Small intestine (tissue), 7 donors: ENCODE measurements at regions not wholly inside any gene's neighbourhood (a gene's known extent, or its start where the extent isn't known, plus 50 kb on each side); places are given as distances from the start of the nearest gene placed in this dataset.
"Not testable (repeated sequence)": the region's sequence is repeated elsewhere in the genome, so short reads cannot be mapped to it uniquely, and the experiment has no call there.

Experiments used
- DNase-seq, 2 donors: peaks; one replicate each; pipeline versions ENCODE4 v3.0.0 to v3.0.0-alpha.2; 2013
- FAIRE-seq: peaks from 2 replicates; lab custom pipeline; 2012; peaks lifted over from hg19 to GRCh38; lab: Jason Lieb, UNC
- H3K27ac ChIP-seq, 3 donors: one replicate each; pipeline ENCODE4 v1.5.1; 2013; ENCODE audit warnings: low read length in 2 of 3, mild to moderate bottlenecking in 2 of 3, control low read depth in 1 of 3, inconsistent platforms in 1 of 3, low read depth in 1 of 3, moderate library complexity in 1 of 3
- H3K27me3 ChIP-seq, 3 donors: one replicate each; pipeline ENCODE4 v1.6.1; 2013; ENCODE audit warnings: low read length in 3 of 3, inconsistent platforms in 1 of 3; ENCODE audit not compliant: control insufficient read depth in 3 of 3, insufficient read depth in 3 of 3
- H3K36me3 ChIP-seq, 3 donors: one replicate each; pipeline ENCODE4 v1.6.1; 2013; ENCODE audit warnings: low read length in 3 of 3, inconsistent platforms in 1 of 3, low read depth in 1 of 3, mild to moderate bottlenecking in 1 of 3, moderate library complexity in 1 of 3; ENCODE audit not compliant: control insufficient read depth in 3 of 3, insufficient read depth in 2 of 3
- H3K4me1 ChIP-seq, 3 donors: one replicate each; pipeline ENCODE4 v1.6.1; 2013; ENCODE audit warnings: low read length in 2 of 3, inconsistent platforms in 1 of 3, low read depth in 1 of 3, mild to moderate bottlenecking in 1 of 3, moderate library complexity in 1 of 3; ENCODE audit not compliant: control insufficient read depth in 3 of 3, insufficient read depth in 2 of 3
- H3K4me3 ChIP-seq, 3 donors: one replicate each; pipeline ENCODE4 v1.5.1; 2013; ENCODE audit warnings: low read length in 3 of 3, control low read depth in 1 of 3, inconsistent platforms in 1 of 3, low read depth in 1 of 3, mild to moderate bottlenecking in 1 of 3, moderate library complexity in 1 of 3
- H3K9me3 ChIP-seq, 2 donors: one replicate each; pipeline ENCODE4 v1.6.1; 2013; ENCODE audit warnings: low read depth in 1 of 2, low read length in 1 of 2; ENCODE audit not compliant: control insufficient read depth in 2 of 2, insufficient read depth in 1 of 2
- WGBS, 3 donors: extraction: QIAGEN DNeasy Blood & Tissue Kit; methylation state at CpG; one replicate each; pipeline ENCODE4 v1.1.7; 2013; 5-methylcytosine and 5-hydroxymethylcytosine counted together
- donor health status: healthy with polysubstance abuse.
- donor health status: control.
- donor health status: control.
- donor health status: Bipolar disorder and iron deficiency.
- donor health status: healthy.

DNA sequence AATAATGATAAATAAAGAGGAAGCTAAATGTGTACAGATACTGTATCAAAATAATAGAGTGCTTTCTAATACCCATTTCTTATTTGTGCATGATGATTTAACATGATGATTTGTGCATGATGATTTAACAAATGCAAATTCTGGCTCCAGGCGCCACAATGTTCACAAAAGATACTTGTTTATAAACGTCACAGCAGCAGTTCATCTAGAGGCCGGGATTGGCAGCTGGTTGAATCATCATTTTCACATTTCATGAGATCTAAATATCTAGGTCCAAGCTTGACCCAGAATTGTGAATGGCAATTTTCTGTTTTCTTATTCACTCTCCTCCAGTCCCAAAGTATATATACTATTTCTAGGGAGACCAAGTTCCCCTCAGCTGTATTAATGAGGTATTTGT, 322.0 kb downstream of the SUCLG1 start:
- no peaks in the 10 kb centered on the region for H3K9me3 ChIP-seq
- H3K4me1 ChIP-seq, result no peaks in the 10 kb centered on the region
- H3K27ac ChIP-seq, result no peak overlapping the region
- H3K36me3 ChIP-seq, result no peaks in the 10 kb centered on the region
- no peak overlapping the region for H3K4me3 ChIP-seq
- no peaks in the 10 kb centered on the region for H3K27me3 ChIP-seq
- DNase-seq (no peak), FAIRE-seq (no peak)
- WGBS, 3 donors, result 66 to 78% (median 75%) methylated on average over 3 of the region's 3 CpGs

DNA sequence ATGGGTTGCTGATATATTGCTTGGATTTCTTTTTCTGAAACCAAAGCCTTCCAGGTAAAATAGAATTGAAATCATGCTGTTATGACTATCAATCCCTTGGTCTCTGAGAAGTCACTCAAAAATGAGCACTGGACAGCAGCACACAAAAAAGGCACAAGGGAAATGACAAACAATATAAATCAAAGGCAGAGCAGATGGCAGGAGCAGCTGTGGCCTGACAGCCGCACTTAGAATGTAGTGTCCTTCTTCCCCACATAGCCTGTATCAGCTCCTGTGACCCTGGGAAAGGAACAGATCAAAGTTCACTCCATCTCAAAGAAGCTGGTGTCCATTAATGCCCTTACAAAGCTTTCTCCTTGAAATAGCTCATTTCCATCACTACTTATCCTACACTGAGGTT, 326.7 kb downstream of the SUCLG1 start:
- no peak overlapping the region for H3K4me3 ChIP-seq
- no peaks in the 10 kb centered on the region for H3K27me3 ChIP-seq
- no peaks in the 10 kb centered on the region for H3K9me3 ChIP-seq
- H3K27ac ChIP-seq, result no peak overlapping the region
- FAIRE-seq (no peak), DNase-seq (no peak)
- H3K4me1 ChIP-seq, result no peaks in the 10 kb centered on the region
- H3K36me3 ChIP-seq, result no peaks in the 10 kb centered on the region
- WGBS, 3 donors, result 50 to 55% (median 53%) methylated on average over 1 of the region's 1 CpG

DNA sequence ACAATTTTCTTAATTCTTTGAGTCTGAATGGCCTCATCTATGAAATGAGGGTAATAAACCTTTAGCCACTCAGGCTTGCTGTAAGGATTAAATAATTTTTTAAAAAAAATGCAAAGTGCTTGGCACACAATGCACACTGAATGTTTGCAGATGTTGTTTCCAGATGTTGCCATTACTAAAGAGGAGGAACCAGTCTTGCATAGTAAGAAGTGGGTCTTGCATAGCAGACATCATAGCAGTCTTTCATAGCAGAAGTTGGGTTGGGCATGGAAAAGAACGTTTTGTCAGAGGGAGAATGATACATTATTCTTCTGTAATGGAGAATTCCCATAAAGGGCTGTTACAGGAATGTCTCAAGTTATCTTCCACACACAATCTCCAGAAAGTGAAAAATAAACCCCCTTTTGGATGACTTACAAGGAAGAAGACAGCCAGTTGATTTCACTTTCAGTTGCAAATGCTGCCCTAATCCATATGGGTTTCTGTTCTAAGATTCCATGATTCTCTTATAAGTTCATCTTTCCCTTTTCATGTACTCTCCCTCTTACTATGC, 327.7 kb downstream of the SUCLG1 start:
- H3K27me3 ChIP-seq, result no peaks in the 10 kb centered on the region
- H3K27ac ChIP-seq, result no peak overlapping the region
- FAIRE-seq, result no peak
- H3K4me3 ChIP-seq, result no peak overlapping the region
- DNase-seq, result no peak
- 32 to 46% (median 33%) methylated on average over 1 of the region's 1 CpG for WGBS, 3 donors
- no peaks in the 10 kb centered on the region for H3K4me1 ChIP-seq
- H3K9me3 ChIP-seq, result no peaks in the 10 kb centered on the region
- H3K36me3 ChIP-seq, result no peaks in the 10 kb centered on the region

DNA sequence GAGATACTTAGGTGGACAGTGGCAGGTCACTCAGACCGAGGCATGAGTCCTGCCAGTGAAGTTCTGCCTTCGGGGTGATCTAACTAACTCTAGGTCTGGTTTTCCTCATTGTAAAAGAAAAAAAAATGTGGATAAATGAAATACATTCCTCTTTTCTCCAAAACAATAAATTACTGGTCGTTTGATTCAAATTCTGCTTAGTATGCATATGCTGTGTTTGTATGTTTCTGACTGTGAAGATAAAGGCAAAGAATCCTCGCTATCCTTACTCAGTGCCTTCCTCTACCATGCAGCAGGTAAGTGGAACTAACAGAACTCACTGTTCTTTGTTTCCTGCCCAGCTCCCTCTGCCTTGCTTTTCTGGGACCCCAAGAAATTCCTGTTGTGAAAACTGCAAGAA, 330.1 kb downstream of the SUCLG1 start:
- no peaks in the 10 kb centered on the region for H3K4me1 ChIP-seq
- no peaks in the 10 kb centered on the region for H3K9me3 ChIP-seq
- 69 to 78% (median 69%) methylated on average over 4 of the region's 4 CpGs for WGBS, 3 donors
- no peaks in the 10 kb centered on the region for H3K27me3 ChIP-seq
- no peak overlapping the region for H3K27ac ChIP-seq
- FAIRE-seq (no peak), DNase-seq (no peak)
- H3K36me3 ChIP-seq, result no peaks in the 10 kb centered on the region
- no peak overlapping the region for H3K4me3 ChIP-seq

DNA sequence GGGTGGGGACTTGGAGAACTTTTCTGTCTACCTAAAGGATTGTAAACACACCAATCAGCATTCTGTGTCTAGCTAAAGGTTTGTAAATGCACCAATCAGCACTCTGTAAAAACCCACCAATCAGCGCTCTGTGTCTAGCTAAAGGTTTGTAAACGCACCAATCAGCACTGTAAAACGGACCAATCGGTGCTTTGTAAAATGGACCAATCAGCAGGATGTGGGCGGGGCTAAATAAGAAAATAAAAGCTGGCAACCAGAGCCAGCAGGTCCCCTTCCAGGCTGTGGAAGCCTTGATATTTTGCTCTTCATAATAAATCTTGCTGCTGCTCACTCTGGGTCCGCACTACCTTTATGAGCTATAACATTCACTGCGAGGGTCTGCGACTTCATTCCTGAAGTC, 331.3 kb downstream of the SUCLG1 start:
- H3K9me3 ChIP-seq, H3K27me3 ChIP-seq, H3K27ac ChIP-seq, DNase-seq, FAIRE-seq, H3K36me3 ChIP-seq, H3K4me3 ChIP-seq, H3K4me1 ChIP-seq: not testable (repeated sequence)
- WGBS, 3 donors, result 91 to 92% (median 91%) methylated on average over 8 of the region's 8 CpGs

DNA sequence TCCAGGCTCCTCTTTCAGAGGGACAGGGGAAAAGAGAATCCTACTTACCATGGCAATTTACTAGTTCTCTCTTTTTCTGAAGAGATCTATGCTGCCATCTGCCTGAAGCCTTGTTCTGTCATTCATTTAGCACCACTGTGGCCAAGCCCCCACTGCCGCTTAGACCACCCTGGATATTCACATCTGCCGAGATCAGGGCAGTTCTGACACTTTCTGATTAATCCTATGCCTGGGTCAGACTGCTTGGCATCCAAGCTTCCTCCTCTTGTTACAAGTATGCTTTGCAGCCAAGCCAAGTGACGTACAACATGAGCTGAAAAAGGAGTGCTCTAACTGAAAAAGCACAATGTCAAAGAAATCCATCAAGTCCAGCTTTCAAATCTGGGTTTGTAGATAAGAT, 332.6 kb downstream of the SUCLG1 start:
- DNase-seq, result no peak
- no peaks in the 10 kb centered on the region for H3K9me3 ChIP-seq
- 38 to 49% (median 40%) methylated on average over 3 of the region's 3 CpGs for WGBS, 3 donors
- H3K36me3 ChIP-seq, result no peaks in the 10 kb centered on the region
- no peak overlapping the region for H3K4me3 ChIP-seq
- H3K27me3 ChIP-seq, result no peaks in the 10 kb centered on the region
- H3K27ac ChIP-seq, result no peak overlapping the region
- no peak for FAIRE-seq
- no peaks in the 10 kb centered on the region for H3K4me1 ChIP-seq

DNA sequence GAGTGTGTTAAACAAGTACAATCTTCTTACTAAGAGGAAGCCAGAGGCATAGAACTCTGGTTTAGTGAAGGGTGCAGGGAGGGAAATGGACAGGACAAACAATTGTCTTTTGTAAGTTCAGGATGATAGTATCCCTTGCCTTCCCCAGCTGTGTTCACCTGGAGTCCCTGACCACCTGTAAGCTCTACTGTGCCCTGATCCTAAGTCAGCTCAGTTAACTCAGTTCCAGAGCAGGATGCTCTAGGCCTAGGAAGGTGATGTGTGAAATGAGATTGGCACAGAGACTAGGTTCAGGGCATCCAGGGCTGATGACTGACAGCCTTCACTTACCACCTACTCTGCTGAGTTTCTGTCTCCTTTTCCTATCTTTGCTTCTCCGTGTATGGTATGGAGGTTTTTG, 333.0 kb downstream of the SUCLG1 start:
- no peaks in the 10 kb centered on the region for H3K27me3 ChIP-seq
- FAIRE-seq, result no peak
- no peak for DNase-seq
- H3K4me3 ChIP-seq, result no peak overlapping the region
- no peaks in the 10 kb centered on the region for H3K9me3 ChIP-seq
- no peaks in the 10 kb centered on the region for H3K36me3 ChIP-seq
- WGBS, 3 donors, result 82 to 88% (median 88%) methylated on average over 1 of the region's 1 CpG
- H3K27ac ChIP-seq, result no peak overlapping the region
- no peaks in the 10 kb centered on the region for H3K4me1 ChIP-seq

DNA sequence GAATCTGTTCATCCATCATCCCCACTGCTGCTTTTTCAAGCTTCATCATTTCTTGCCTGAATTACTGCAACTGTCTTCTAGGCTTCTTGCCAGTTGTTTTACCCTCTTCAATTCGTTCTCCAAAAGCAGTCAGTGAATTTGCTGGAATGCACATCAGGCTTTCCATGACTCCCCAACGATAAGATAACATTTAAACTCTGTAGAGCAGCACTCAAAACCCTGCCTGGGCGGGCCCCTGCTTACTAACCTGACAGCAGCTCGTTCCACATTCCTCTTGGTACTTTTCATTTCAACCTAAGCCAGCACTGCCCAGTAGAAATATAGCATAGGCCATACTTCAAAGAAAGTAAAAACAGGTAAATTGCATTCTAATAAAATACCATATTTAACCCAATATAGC, 342.9 kb downstream of the SUCLG1 start:
- H3K4me1 ChIP-seq, result no peaks in the 10 kb centered on the region
- no peaks in the 10 kb centered on the region for H3K27me3 ChIP-seq
- no peak for FAIRE-seq
- no peaks in the 10 kb centered on the region for H3K36me3 ChIP-seq
- no peak overlapping the region for H3K4me3 ChIP-seq
- no peak overlapping the region for H3K27ac ChIP-seq
- peaks cover 0 to 4% of the 10 kb centered on the region in 2 donors for H3K9me3 ChIP-seq
- WGBS, 3 donors, result 33 to 46% (median 36%) methylated on average over 4 of the region's 4 CpGs
- no peak for DNase-seq

DNA sequence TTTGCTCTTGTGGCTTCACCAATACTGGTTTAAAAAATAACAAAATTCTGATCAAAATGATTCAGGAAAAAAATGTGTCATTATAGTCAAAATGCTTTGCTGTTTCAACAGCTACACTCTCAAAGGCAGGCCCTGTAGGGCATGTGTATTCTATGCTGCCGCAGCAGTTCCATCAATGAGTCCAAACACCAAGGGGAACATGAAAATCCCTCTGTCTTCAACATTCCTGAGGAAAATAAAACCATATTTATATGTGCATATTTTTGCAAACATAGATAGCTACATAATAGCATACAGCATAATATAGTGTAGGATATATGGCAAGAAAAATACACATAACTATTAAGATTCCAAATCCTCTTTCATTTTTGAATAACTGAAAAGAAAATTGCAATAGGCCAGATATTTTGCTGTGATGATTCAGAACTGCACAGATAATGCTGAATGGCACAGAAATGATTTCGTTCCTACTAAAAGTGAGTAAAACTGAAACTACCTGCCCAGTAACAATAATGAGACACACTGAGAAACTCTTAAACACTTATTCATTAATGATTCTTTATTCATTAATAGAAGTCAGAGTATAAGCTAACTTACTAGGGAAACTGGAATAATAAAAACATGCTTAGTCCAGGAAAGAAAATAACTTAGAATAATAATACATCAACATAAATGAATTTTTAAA, 343.8 kb downstream of the SUCLG1 start:
- Histone ChIP-seq H3K36me3 (no peaks in the 10 kb centered on the region), H3K27me3 (no peaks in the 10 kb centered on the region), H3K4me1 (no peaks in the 10 kb centered on the region), H3K27ac (no peak overlapping the region), H3K9me3 (peaks cover 0 to 4% of the 10 kb centered on the region in 2 donors), H3K4me3 (no peak overlapping the region)
- no peak for DNase-seq
- no peak for FAIRE-seq
- 48 to 75% (median 48%) methylated on average over 2 of the region's 2 CpGs for WGBS, 3 donors
